ENCODE measurements at regions not wholly inside any gene's neighbourhood (a gene's known extent, or its start where the extent isn't known, plus 50 kb on each side); places are given as distances from the start of the nearest gene placed in this dataset.

DNA sequence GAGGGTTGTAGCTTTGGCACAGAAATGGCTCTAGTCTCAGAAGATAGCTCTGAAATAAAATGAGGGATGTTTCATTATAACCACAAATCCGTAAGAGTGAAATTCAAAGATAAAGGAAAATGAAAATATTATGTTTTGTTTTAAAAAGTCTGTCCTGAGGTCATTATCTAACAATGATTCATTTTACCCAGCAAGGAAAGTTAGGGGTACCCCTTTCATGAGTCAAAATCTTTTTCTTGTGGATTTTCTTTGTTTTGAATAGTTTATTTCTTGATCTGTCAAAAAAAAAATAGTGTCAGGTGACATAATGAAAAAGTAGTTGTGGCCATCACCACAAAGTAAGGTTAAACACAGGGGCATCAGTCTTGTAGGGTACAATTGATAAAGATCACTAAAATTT is 59.7 kb upstream of the MYB start:
- Mint-ChIP-seq H3K27me3 (peaks cover 5% of the 10 kb centered on the region), H3K9me3 (ENCODE audit: insufficient read depth) (no peaks in the 10 kb centered on the region), H3K4me1 (peaks cover 8% of the 10 kb centered on the region), H3K27ac (no peak overlapping the region), H3K4me3 (no peak overlapping the region)
- TF ChIP-seq, protein P1, sequence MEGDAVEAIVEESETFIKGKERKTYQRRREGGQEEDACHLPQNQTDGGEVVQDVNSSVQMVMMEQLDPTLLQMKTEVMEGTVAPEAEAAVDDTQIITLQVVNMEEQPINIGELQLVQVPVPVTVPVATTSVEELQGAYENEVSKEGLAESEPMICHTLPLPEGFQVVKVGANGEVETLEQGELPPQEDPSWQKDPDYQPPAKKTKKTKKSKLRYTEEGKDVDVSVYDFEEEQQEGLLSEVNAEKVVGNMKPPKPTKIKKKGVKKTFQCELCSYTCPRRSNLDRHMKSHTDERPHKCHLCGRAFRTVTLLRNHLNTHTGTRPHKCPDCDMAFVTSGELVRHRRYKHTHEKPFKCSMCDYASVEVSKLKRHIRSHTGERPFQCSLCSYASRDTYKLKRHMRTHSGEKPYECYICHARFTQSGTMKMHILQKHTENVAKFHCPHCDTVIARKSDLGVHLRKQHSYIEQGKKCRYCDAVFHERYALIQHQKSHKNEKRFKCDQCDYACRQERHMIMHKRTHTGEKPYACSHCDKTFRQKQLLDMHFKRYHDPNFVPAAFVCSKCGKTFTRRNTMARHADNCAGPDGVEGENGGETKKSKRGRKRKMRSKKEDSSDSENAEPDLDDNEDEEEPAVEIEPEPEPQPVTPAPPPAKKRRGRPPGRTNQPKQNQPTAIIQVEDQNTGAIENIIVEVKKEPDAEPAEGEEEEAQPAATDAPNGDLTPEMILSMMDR (IDR thresholded peaks at IDR 0.05), result no peak
- no peak for TF ChIP-seq EZH2 (IDR thresholded peaks at IDR 0.05; ENCODE audit: borderline replicate concordance, insufficient read depth, low read depth, low read length, poor library complexity, severe bottlenecking)
- no peak overlapping the region for H3K27ac ChIP-seq (ENCODE audit: low read length in 2 of 2)
- peaks cover 0 to 4% (median 1%) of the 10 kb centered on the region in 4 experiments for H3K27me3 ChIP-seq (replicated peaks in 1 of 4; ENCODE audit: control extremely low read depth in 1 of 4, control insufficient read depth in 3 of 4, insufficient read depth in 4 of 4, low read length in 3 of 4)
- no peak overlapping the region for H3K9ac ChIP-seq (ENCODE audit: low read length)
- H3K4me3 ChIP-seq (ENCODE audit: control extremely low read depth in 1 of 5, extremely low read depth in 1 of 5, insufficient read depth in 1 of 5, low read depth in 2 of 5, low read length in 4 of 5), result no peak overlapping the region
- CTCF ChIA-PET, result no interaction called here
- H2AFZ ChIP-seq (ENCODE audit: insufficient read depth, low read depth, low read length, poor library complexity, severe bottlenecking), result no peak overlapping the region
- no peaks in the 10 kb centered on the region for H3K36me3 ChIP-seq (replicated peaks in 1 of 2; ENCODE audit: control extremely low read depth in 1 of 2, control insufficient read depth in 1 of 2, extremely low read depth in 1 of 2, insufficient read depth in 2 of 2, low read length in 1 of 2)
- WGBS (ENCODE audit: insufficient coverage), result no CpG with 5 or more reads among the region's 1 CpG
- H3K79me2 ChIP-seq (ENCODE audit: control insufficient read depth, insufficient read depth, low read length), result no peaks in the 10 kb centered on the region
- H3K9me3 ChIP-seq (ENCODE audit: control extremely low read depth in 1 of 3, control insufficient read depth in 2 of 3, insufficient read depth in 1 of 3, low read length in 2 of 3), result no peaks in the 10 kb centered on the region
- POLR2A ChIA-PET, result no interaction called here
- no peak overlapping the region for H3K4me2 ChIP-seq (replicated peaks; ENCODE audit: low read depth, low read length, poor library complexity, severe bottlenecking)
- no peaks in the 10 kb centered on the region for H4K20me1 ChIP-seq (ENCODE audit: control insufficient read depth, insufficient read depth, low read length, poor library complexity, severe bottlenecking)
- no peak for ATAC-seq (ENCODE audit: low read depth)
- no peak for DNase-seq
- H3K4me1 ChIP-seq (ENCODE audit: control insufficient read depth in 2 of 2, insufficient read depth in 2 of 2, low read length in 2 of 2), result no peaks in the 10 kb centered on the region
- intact Hi-C loops (cut with micrococcal nuclease), result no loop called here

DNA sequence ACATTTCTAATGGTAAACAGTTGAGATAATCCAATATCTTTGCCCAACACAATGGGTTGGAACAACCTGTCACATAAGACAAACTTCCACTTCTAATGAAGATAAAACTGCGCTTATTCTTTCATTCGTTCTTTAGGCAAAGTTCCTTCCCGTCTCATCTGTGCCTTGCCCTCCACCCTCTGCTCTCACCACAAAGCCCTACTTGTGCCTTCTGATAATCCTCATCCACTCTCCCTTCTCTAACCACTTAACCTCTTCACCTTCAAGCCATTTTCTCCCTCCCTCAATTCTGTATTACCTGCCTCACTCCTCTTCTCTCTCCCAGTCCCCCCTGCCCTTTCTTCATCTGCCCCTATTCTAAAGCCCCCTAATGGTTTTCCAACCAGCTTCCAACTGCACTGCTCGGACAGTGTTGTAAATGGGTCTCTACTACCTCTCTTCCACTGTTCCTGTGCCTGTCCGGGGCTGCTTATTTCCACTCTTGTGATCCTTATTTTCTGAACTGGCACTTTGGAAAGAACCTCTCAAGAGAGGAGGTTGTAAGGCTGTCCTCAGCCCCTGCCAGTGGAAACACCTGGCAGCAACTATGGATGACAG is 62.9 kb upstream of the MYB start:
- CTCF ChIA-PET, result interaction anchor here (0.8 kb wide), 1 partner anchor 26 kb away, joined by 3 read pairs; no protein-coding TSS in a partner anchor
- TF ChIP-seq, protein P1 (IDR thresholded peaks at IDR 0.05), result no peak
- no peak for TF ChIP-seq EZH2 (IDR thresholded peaks at IDR 0.05; ENCODE audit: borderline replicate concordance, insufficient read depth, low read depth, low read length, poor library complexity, severe bottlenecking)

More for the DNA sequence above, 62.9 kb upstream of the MYB start:
- DNase-seq (no peak), ATAC-seq (ENCODE audit: low read depth) (no peak)
- H2AFZ ChIP-seq (ENCODE audit: insufficient read depth, low read depth, low read length, poor library complexity, severe bottlenecking), result no peak overlapping the region
- no peak overlapping the region for H3K27ac ChIP-seq (ENCODE audit: low read length in 2 of 2)
- Mint-ChIP-seq H3K27me3 (peaks cover 13% of the 10 kb centered on the region), H3K4me1 (peaks cover 29% of the 10 kb centered on the region), H3K9me3 (ENCODE audit: insufficient read depth) (no peaks in the 10 kb centered on the region), H3K27ac (no peak overlapping the region), H3K4me3 (no peak overlapping the region)
- H3K36me3 ChIP-seq (replicated peaks in 1 of 2; ENCODE audit: control extremely low read depth in 1 of 2, control insufficient read depth in 1 of 2, extremely low read depth in 1 of 2, insufficient read depth in 2 of 2, low read length in 1 of 2), result no peaks in the 10 kb centered on the region
- no peaks in the 10 kb centered on the region for H3K79me2 ChIP-seq (ENCODE audit: control insufficient read depth, insufficient read depth, low read length)
- POLR2A ChIA-PET, result no interaction called here
- H4K20me1 ChIP-seq (ENCODE audit: control insufficient read depth, insufficient read depth, low read length, poor library complexity, severe bottlenecking), result no peaks in the 10 kb centered on the region
- no peak overlapping the region for H3K9ac ChIP-seq (ENCODE audit: low read length)
- intact Hi-C loops (cut with micrococcal nuclease), result no loop called here
- 94% methylated on average over 4 of the region's 5 CpGs for WGBS (ENCODE audit: insufficient coverage)
- no peak overlapping the region for H3K4me2 ChIP-seq (replicated peaks; ENCODE audit: low read depth, low read length, poor library complexity, severe bottlenecking)
- H3K4me3 ChIP-seq (ENCODE audit: control extremely low read depth in 1 of 5, extremely low read depth in 1 of 5, insufficient read depth in 1 of 5, low read depth in 2 of 5, low read length in 4 of 5), result no peak overlapping the region
- no peaks in the 10 kb centered on the region for H3K9me3 ChIP-seq (ENCODE audit: control extremely low read depth in 1 of 3, control insufficient read depth in 2 of 3, insufficient read depth in 1 of 3, low read length in 2 of 3)
- H3K27me3 ChIP-seq (replicated peaks in 1 of 4; ENCODE audit: control extremely low read depth in 1 of 4, control insufficient read depth in 3 of 4, insufficient read depth in 4 of 4, low read length in 3 of 4), result peaks cover 0 to 4% (median 0%) of the 10 kb centered on the region in 4 experiments
- no peaks in the 10 kb centered on the region for H3K4me1 ChIP-seq (ENCODE audit: control insufficient read depth in 2 of 2, insufficient read depth in 2 of 2, low read length in 2 of 2)

Measured in B cell (primary cell).